B cell (primary cell): ENCODE measurements at regions not wholly inside any gene's neighbourhood (a gene's known extent, or its start where the extent isn't known, plus 50 kb on each side); places are given as distances from the start of the nearest gene placed in this dataset.

ENCODE experiments used
- ATAC-seq: fragments of 200-7000 bp; cut with Tn5 transposase; one replicate; pipeline ENCODE4 v1.10.0; 2021; ENCODE audit warnings: low read depth, mild to moderate bottlenecking, moderate number of reproducible peaks, moderate library complexity
- CTCF ChIA-PET: fragments of 350-600 bp; sonication (Branson Sonifier 250); formaldehyde crosslinking; loops from one replicate; lab custom pipeline; 2021; ENCODE audit warnings: antibody characterized with exemption, inconsistent platforms; lab: Charles Lee
- POLR2A ChIA-PET: fragments of 350-600 bp; sonication (Branson Sonifier 250); formaldehyde crosslinking; loops from one replicate; lab custom pipeline; 2021; ENCODE audit warnings: antibody characterized with exemption; lab: Charles Lee
- DNase-seq: peaks from one replicate; pipeline ENCODE4 v3.0.0; 2013
- H2AFZ ChIP-seq: 2 replicates; pipeline ENCODE4 v1.6.1; 2012; ENCODE audit warnings: mild to moderate bottlenecking, low read depth, low read length; ENCODE audit not compliant: insufficient read depth, poor library complexity, severe bottlenecking
- H3K27ac ChIP-seq, 2 donors: 1 replicate in 1 of 2; 2 replicates in 1 of 2; pipeline ENCODE4 v1.5.1; 2012 to 2013; ENCODE audit warnings: low read length in 2 of 2, mild to moderate bottlenecking in 2 of 2, moderate library complexity in 1 of 2
- H3K27me3 ChIP-seq, 4 experiments: fragments of 200-600 bp in 1 of 4; sonication (generic) in 1 of 4; replicated peaks in 1 of 4; 1 replicate in 2 of 4; 2 replicates in 2 of 4; pipeline versions ENCODE4 v1.6.1 to v1.7.0; 2013 to 2016; ENCODE audit warnings: low read length in 3 of 4, mild to moderate bottlenecking in 2 of 4, mixed read lengths in 1 of 4, moderate library complexity in 1 of 4; ENCODE audit not compliant: insufficient read depth in 4 of 4, control insufficient read depth in 3 of 4; ENCODE audit errors: control extremely low read depth in 1 of 4
- H3K36me3 ChIP-seq, 2 experiments: replicated peaks in 1 of 2; 1 replicate in 1 of 2; 2 replicates in 1 of 2; pipeline versions ENCODE4 v1.6.1 to v1.7.1; 2013; ENCODE audit warnings: low read length in 1 of 2; ENCODE audit not compliant: insufficient read depth in 2 of 2, control insufficient read depth in 1 of 2; ENCODE audit errors: control extremely low read depth in 1 of 2, extremely low read depth in 1 of 2
- H3K4me1 ChIP-seq, 2 donors: fragments of 200-600 bp in 1 of 2; sonication (generic) in 1 of 2; 1 replicate in 1 of 2; 2 replicates in 1 of 2; pipeline versions ENCODE4 v1.5.1 to v1.6.1; 2013 to 2017; ENCODE audit warnings: low read length in 2 of 2; ENCODE audit not compliant: control insufficient read depth in 2 of 2, insufficient read depth in 2 of 2
- H3K4me2 ChIP-seq: replicated peaks from 2 replicates; pipeline ENCODE3; 2012; ENCODE audit warnings: mild to moderate bottlenecking, low read depth, low read length; ENCODE audit not compliant: poor library complexity, severe bottlenecking
- H3K4me3 ChIP-seq, 5 experiments: fragments of 200-600 bp in 1 of 5; sonication (generic) in 1 of 5; 1 replicate in 3 of 5; 2 replicates in 2 of 5; pipeline versions ENCODE4 v1.5.1 to v1.7.0; 2011 to 2016; ENCODE audit warnings: low read length in 4 of 5, mild to moderate bottlenecking in 4 of 5, low read depth in 2 of 5, control low read depth in 1 of 5, moderate library complexity in 1 of 5; ENCODE audit not compliant: insufficient read depth in 1 of 5; ENCODE audit errors: control extremely low read depth in 1 of 5, extremely low read depth in 1 of 5
- H3K79me2 ChIP-seq: fragments of 200-600 bp; sonication (generic); one replicate; pipeline ENCODE4 v1.6.0; 2016; ENCODE audit warnings: low read length; ENCODE audit not compliant: control insufficient read depth, insufficient read depth
- H3K9ac ChIP-seq: fragments of 200-600 bp; sonication (generic); 2 replicates; pipeline ENCODE4 v1.6.1; 2017; ENCODE audit warnings: mild to moderate bottlenecking, low read length, moderate library complexity
- H3K9me3 ChIP-seq, 3 donors: one replicate each; pipeline versions ENCODE4 v1.6.1 to v1.7.1; 2013; ENCODE audit warnings: low read length in 2 of 3; ENCODE audit not compliant: control insufficient read depth in 2 of 3, insufficient read depth in 1 of 3; ENCODE audit errors: control extremely low read depth in 1 of 3
- H4K20me1 ChIP-seq: 2 replicates; pipeline ENCODE4 v1.6.0; 2012; ENCODE audit warnings: mild to moderate bottlenecking, low read length; ENCODE audit not compliant: insufficient read depth, control insufficient read depth, poor library complexity, severe bottlenecking
- H3K27ac Mint-ChIP-seq: one replicate; pipeline ENCODE4 v1.8.0; 2021; ENCODE audit warnings: mixed read lengths
- H3K27me3 Mint-ChIP-seq: one replicate; pipeline ENCODE4 v1.8.0; 2021; ENCODE audit warnings: mixed read lengths
- H3K4me1 Mint-ChIP-seq: one replicate; pipeline ENCODE4 v1.8.0; 2021; ENCODE audit warnings: mixed read lengths
- H3K4me3 Mint-ChIP-seq: one replicate; pipeline ENCODE4 v1.8.0; 2021; ENCODE audit warnings: mixed read lengths
- H3K9me3 Mint-ChIP-seq: one replicate; pipeline ENCODE4 v1.8.0; 2022; ENCODE audit warnings: mixed read lengths; ENCODE audit not compliant: insufficient read depth
- CTCF ChIP-seq: fragments of 200-600 bp; IDR thresholded peaks from one replicate; pipeline ENCODE4 v1.8.0; 2022; ENCODE audit warnings: antibody characterized with exemption, mild to moderate bottlenecking
- EZH2 ChIP-seq: IDR thresholded peaks from 2 replicates; pipeline ENCODE4 v1.6.1; 2012; ENCODE audit warnings: borderline replicate concordance, low read depth, mild to moderate bottlenecking, moderate library complexity, low read length; ENCODE audit not compliant: insufficient read depth, poor library complexity, severe bottlenecking
- WGBS: methylation state at CpG from one replicate; pipeline ENCODE4 v1.1.5; 2013; ENCODE audit warnings: missing lambda C conversion rate; ENCODE audit not compliant: insufficient coverage; 5-methylcytosine and 5-hydroxymethylcytosine counted together
- intact Hi-C: fragments of 100-400 bp; cut with micrococcal nuclease; formaldehyde crosslinking; loops from one replicate; pipeline ENCODE4 v1.10.0; 2022

GRCh38 chr9:99368341-99369326 lies 146.6 kb downstream of the SEC61B start:
- Histone ChIP-seq H3K4me2 (peak overlapping the region; percentile 64), H3K79me2 (no peaks in the 10 kb centered on the region), H3K27ac (no peak overlapping the region), H3K36me3 (no peaks in the 10 kb centered on the region), H3K4me1 (peaks cover 10 to 12% of the 10 kb centered on the region in 2 donors), H3K27me3 (peaks cover 0 to 28% (median 3%) of the 10 kb centered on the region in 4 experiments), H3K9ac (peak overlapping the region; percentile 44), H2AFZ (peak overlapping the region; percentile 65), H3K9me3 (no peaks in the 10 kb centered on the region), H3K4me3 (peak overlapping the region in 3 of 5 experiments; percentile 17 to 48 (median 29)), H4K20me1 (no peaks in the 10 kb centered on the region)
- CTCF ChIA-PET = no interaction called here
- TF ChIP-seq EZH2 (no peak), CTCF (no peak)
- intact Hi-C loops = no loop called here
- ATAC-seq (peak; percentile 47), DNase-seq (peak; percentile 38)
- POLR2A ChIA-PET = no interaction called here
- H3K27ac Mint-ChIP-seq = peak overlapping the region; percentile 15
- H3K9me3 Mint-ChIP-seq = no peaks in the 10 kb centered on the region
- peaks cover 31% of the 10 kb centered on the region for H3K27me3 Mint-ChIP-seq
- peak overlapping the region; percentile 75 for H3K4me3 Mint-ChIP-seq
- H3K4me1 Mint-ChIP-seq = peaks cover 19% of the 10 kb centered on the region
- 15% methylated on average over 29 of the region's 31 CpGs for WGBS

- H3K27ac ChIP-seq = no peak overlapping the region
- no peaks in the 10 kb centered on the region for H4K20me1 ChIP-seq
- H2AFZ ChIP-seq = no peak overlapping the region
- peak overlapping the region; percentile 75 for H3K4me3 Mint-ChIP-seq
- no peak overlapping the region for H3K4me3 ChIP-seq
- no peaks in the 10 kb centered on the region for H3K79me2 ChIP-seq
- peaks cover 0 to 28% (median 3%) of the 10 kb centered on the region in 4 experiments for H3K27me3 ChIP-seq
- POLR2A ChIA-PET = no interaction called here
- no peak overlapping the region for H3K27ac Mint-ChIP-seq
- no peaks in the 10 kb centered on the region for H3K9me3 Mint-ChIP-seq
- intact Hi-C loops = no loop called here
- DNase-seq = no peak
- 98% methylated on average over 9 of the region's 9 CpGs for WGBS
- peaks cover 10 to 12% of the 10 kb centered on the region in 2 donors for H3K4me1 ChIP-seq
- no peaks in the 10 kb centered on the region for H3K36me3 ChIP-seq
- CTCF ChIA-PET = no interaction called here
- no peaks in the 10 kb centered on the region for H3K9me3 ChIP-seq
- TF ChIP-seq CTCF (no peak), EZH2 (no peak)
- peaks cover 19% of the 10 kb centered on the region for H3K4me1 Mint-ChIP-seq
- H3K27me3 Mint-ChIP-seq = peaks cover 31% of the 10 kb centered on the region
- H3K9ac ChIP-seq = no peak overlapping the region
- no peak for ATAC-seq
- no peak overlapping the region for H3K4me2 ChIP-seq
Measured at GRCh38 chr9:99369327-99369722, 147.2 kb downstream of the SEC61B start.
